Colonic mucosa (tissue), 4 donors: ENCODE measurements at regions not wholly inside any gene's neighbourhood (a gene's known extent, or its start where the extent isn't known, plus 50 kb on each side); places are given as distances from the start of the nearest gene placed in this dataset.

ENCODE experiments used
- DNase-seq: peaks from one replicate; pipeline ENCODE4 v3.0.0-alpha.2; 2020
- H3K27ac ChIP-seq: fragments of 200-600 bp; one replicate; pipeline ENCODE4 v1.8.0; 2021
- H3K27me3 ChIP-seq: fragments of 200-600 bp; one replicate; pipeline ENCODE4 v1.8.0; 2021
- H3K36me3 ChIP-seq: fragments of 200-600 bp; one replicate; pipeline ENCODE4 v1.8.0; 2021
- H3K4me1 ChIP-seq: fragments of 200-600 bp; one replicate; pipeline ENCODE4 v1.8.0; 2021; ENCODE audit warnings: mild to moderate bottlenecking
- H3K4me3 ChIP-seq: fragments of 200-600 bp; one replicate; pipeline ENCODE4 v1.8.0; 2021
- H3K9ac ChIP-seq, 2 donors: one replicate each; pipeline ENCODE4 v1.7.0; 2013; ENCODE audit warnings: control low read depth in 2 of 2, low read depth in 2 of 2, low read length in 2 of 2
- H3K9me3 ChIP-seq: fragments of 200-600 bp; one replicate; pipeline ENCODE4 v1.8.0; 2021
- CTCF ChIP-seq: fragments of 200-600 bp; IDR thresholded peaks from one replicate; pipeline ENCODE4 v1.8.0; 2022; ENCODE audit warnings: antibody characterized with exemption, mild to moderate bottlenecking
- intact Hi-C: fragments of 100-400 bp; cut with DNase I; formaldehyde crosslinking; loops from one replicate; pipeline ENCODE4 v1.14.1; 2022
- donor health status: healthy.
- donor health status: DM: no; HTN: no; CAD: no.
- donor health status: DM: no; HTN: no; CAD: no.

DNA sequence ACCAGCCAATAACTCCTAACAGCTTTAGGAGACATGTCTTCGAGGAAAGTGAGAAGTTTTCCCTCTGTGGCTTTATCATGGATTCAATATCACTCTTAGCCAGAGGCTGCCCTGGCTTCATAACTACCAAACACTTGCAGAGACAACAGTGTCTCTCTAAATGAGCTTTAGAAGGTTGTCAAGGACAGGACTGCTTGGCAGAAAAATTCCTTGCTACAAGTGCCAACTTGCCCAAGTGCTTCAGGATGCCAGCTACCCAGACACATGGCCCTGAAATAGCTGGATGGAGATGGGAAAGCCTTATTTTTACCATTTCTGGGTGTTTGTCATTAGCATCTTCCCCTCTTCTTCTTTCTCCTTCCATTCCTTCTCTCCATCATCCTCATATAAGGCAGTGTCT is 137.1 kb upstream of the MDFIC start:
- no peak for DNase-seq
- Histone ChIP-seq H3K27me3 (no peaks in the 10 kb centered on the region), H3K9ac (no peak overlapping the region), H3K9me3 (no peaks in the 10 kb centered on the region), H3K27ac (no peak overlapping the region), H3K36me3 (no peaks in the 10 kb centered on the region), H3K4me1 (no peaks in the 10 kb centered on the region), H3K4me3 (no peak overlapping the region)
- intact Hi-C loops, result no loop called here
- TF ChIP-seq CTCF, result no peak

DNA sequence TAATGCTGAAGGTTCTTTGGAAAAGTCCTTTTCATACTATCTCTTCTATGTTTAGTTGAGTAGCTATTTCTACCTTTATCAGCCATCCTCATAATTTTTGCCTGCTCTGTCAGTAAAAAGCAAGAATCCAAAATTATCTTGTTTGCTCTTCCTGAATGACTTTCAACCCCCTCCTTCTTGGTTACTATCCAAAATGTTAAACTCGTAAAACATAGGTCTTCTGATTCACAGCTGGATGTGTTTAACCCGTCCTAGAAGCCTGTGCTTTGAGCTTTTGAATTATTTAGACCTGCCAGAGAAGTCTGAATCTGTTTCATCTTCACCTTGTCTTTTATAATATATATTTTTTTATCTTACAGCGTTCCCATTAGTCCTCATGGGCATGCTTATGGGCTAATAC is 136.4 kb upstream of the MDFIC start:
- no peaks in the 10 kb centered on the region for H3K36me3 ChIP-seq
- H3K4me1 ChIP-seq, result no peaks in the 10 kb centered on the region
- no peak for TF ChIP-seq CTCF
- H3K9ac ChIP-seq, result no peak overlapping the region
- no peaks in the 10 kb centered on the region for H3K27me3 ChIP-seq
- H3K27ac ChIP-seq, result no peak overlapping the region
- no peaks in the 10 kb centered on the region for H3K9me3 ChIP-seq
- H3K4me3 ChIP-seq, result no peak overlapping the region
- DNase-seq, result no peak
- intact Hi-C loops, result no loop called here

DNA sequence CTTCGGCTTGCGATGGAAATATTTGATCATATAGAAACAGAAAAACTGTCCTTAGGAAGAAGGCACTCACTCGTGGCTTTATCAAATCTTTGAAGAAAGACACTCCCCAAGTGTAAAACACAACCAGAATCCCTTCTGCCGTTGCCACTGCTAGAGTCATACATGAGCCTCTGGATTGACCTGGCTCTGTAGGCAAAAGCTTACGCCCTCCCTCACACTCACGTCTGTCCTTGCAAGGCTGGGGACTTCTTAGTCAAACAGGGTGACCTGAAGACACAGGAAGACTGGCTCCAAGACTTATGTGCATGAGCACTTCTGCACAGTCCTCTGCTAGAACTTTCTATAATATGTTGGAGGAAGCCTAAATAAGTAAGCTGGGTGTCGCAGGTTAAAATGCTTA is 135.4 kb upstream of the MDFIC start:
- H3K9ac ChIP-seq, result no peak overlapping the region
- no peak for TF ChIP-seq CTCF
- H3K36me3 ChIP-seq, result no peaks in the 10 kb centered on the region
- H3K27me3 ChIP-seq, result no peaks in the 10 kb centered on the region
- H3K4me1 ChIP-seq, result no peaks in the 10 kb centered on the region
- intact Hi-C loops, result no loop called here
- no peak for DNase-seq
- no peak overlapping the region for H3K27ac ChIP-seq
- no peaks in the 10 kb centered on the region for H3K9me3 ChIP-seq
- no peak overlapping the region for H3K4me3 ChIP-seq

DNA sequence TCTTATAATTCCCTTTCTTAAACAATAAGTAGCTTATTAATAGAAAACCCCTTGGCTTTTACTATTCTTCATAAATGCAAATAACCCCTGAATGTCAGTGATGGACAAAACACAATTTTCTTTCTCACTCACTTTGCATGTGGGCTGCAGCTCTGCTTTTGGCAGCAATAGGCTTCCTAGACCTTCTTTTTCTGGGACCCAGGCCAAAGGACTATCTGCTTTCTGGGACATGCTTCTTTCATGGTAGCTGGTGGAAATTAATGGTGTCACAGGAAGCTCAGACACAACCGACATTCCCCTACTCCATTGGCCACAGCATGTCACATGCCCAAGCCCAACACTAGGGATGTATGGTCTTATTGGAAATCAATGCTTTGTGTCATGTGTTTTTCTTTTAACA is 134.3 kb upstream of the MDFIC start:
- Histone ChIP-seq H3K27ac (no peak overlapping the region), H3K9ac (no peak overlapping the region), H3K27me3 (no peaks in the 10 kb centered on the region), H3K4me3 (no peak overlapping the region), H3K4me1 (no peaks in the 10 kb centered on the region), H3K36me3 (no peaks in the 10 kb centered on the region), H3K9me3 (no peaks in the 10 kb centered on the region)
- no peak for DNase-seq
- intact Hi-C loops, result no loop called here
- TF ChIP-seq CTCF, result no peak

GRCh38 chr7:114788706-114789105 is 133.2 kb upstream of the MDFIC start:
- Histone ChIP-seq H3K36me3 (no peaks in the 10 kb centered on the region), H3K27ac (no peak overlapping the region), H3K9ac (no peak overlapping the region), H3K4me1 (no peaks in the 10 kb centered on the region), H3K4me3 (no peak overlapping the region), H3K27me3 (no peaks in the 10 kb centered on the region), H3K9me3 (no peaks in the 10 kb centered on the region)
- TF ChIP-seq CTCF, result no peak
- DNase-seq, result no peak
- intact Hi-C loops, result no loop called here

- H3K36me3 ChIP-seq, result no peaks in the 10 kb centered on the region
- H3K4me3 ChIP-seq, result no peak overlapping the region
- H3K4me1 ChIP-seq, result no peaks in the 10 kb centered on the region
- no peak overlapping the region for H3K9ac ChIP-seq
- no peaks in the 10 kb centered on the region for H3K27me3 ChIP-seq
- intact Hi-C loops, result no loop called here
- no peaks in the 10 kb centered on the region for H3K9me3 ChIP-seq
- TF ChIP-seq CTCF, result no peak
- H3K27ac ChIP-seq, result no peak overlapping the region
- no peak for DNase-seq
These were observed 132.7 kb upstream of the MDFIC start for GRCh38 chr7:114789161-114789560.
